HEK293 (cell line): ENCODE measurements at regions not wholly inside any gene's neighbourhood (a gene's known extent, or its start where the extent isn't known, plus 50 kb on each side); places are given as distances from the start of the nearest gene placed in this dataset.

ENCODE experiments used
- CTCF ChIA-PET: fragments of 350-600 bp; formaldehyde crosslinking; extraction: SDS; loops from one replicate; lab custom pipeline; 2021; ENCODE audit warnings: antibody characterized with exemption; lab: Yijun Ruan, JAX
- POLR2A ChIA-PET: fragments of 300-600 bp; formaldehyde crosslinking; extraction: SDS; loops from one replicate; lab custom pipeline; 2020; ENCODE audit warnings: antibody characterized with exemption, inconsistent platforms; lab: Yijun Ruan, JAX
- H3K27ac ChIP-seq: fragments of 200-500 bp; sonication (Bioruptor generic); 2 replicates; pipeline ENCODE4 v1.5.1; 2014; ENCODE audit warnings: low read depth, low read length, control low read depth, inconsistent platforms; ENCODE audit errors: extremely low read depth
- H3K36me3 ChIP-seq, 2 experiments: fragments of 200-500 bp in 1 of 2; sonication (Bioruptor generic) in 1 of 2; 1 replicate in 1 of 2; 2 replicates in 1 of 2; pipeline ENCODE4 v1.5.1; 2014 to 2017; ENCODE audit warnings: inconsistent platforms in 2 of 2, low read length in 2 of 2; ENCODE audit not compliant: control insufficient read depth in 2 of 2, insufficient read depth in 1 of 2
- H3K4me1 ChIP-seq: fragments of 200-500 bp; sonication (Bioruptor generic); 2 replicates; pipeline ENCODE4 v1.5.1; 2014; ENCODE audit warnings: mild to moderate bottlenecking, low read length, inconsistent platforms; ENCODE audit not compliant: control insufficient read depth, insufficient read depth
- H3K4me3 ChIP-seq: 2 replicates; pipeline ENCODE4 v1.5.1; 2011; ENCODE audit warnings: low read depth, mild to moderate bottlenecking, control low read depth, low read length, moderate library complexity
- H3K9me3 ChIP-seq: fragments of 200-500 bp; sonication (Bioruptor generic); 2 replicates; pipeline ENCODE4 v1.5.1; 2014; ENCODE audit warnings: low read depth, low read length, inconsistent platforms; ENCODE audit not compliant: control insufficient read depth, insufficient read depth
- BCL11B ChIP-seq: fragments of 450-650 bp; formaldehyde crosslinking; IDR thresholded peaks from 2 replicates; pipeline ENCODE4 v1.5.1; 2016; ENCODE audit warnings: low read depth, missing biosample characterization, missing genetic modification characterization
- BCL6B ChIP-seq: fragments of 450-650 bp; formaldehyde crosslinking; IDR thresholded peaks from 2 replicates; pipeline ENCODE4 v1.5.1; 2017; ENCODE audit warnings: missing biosample characterization, missing genetic modification characterization
- EGR2 ChIP-seq: fragments of 450-650 bp; formaldehyde crosslinking; IDR thresholded peaks from 2 replicates; pipeline ENCODE4 v1.5.1; 2016; ENCODE audit warnings: low read depth, missing biosample characterization, missing genetic modification characterization
- GLI4 ChIP-seq: fragments of 450-650 bp; formaldehyde crosslinking; IDR thresholded peaks from 2 replicates; pipeline ENCODE4 v1.5.1; 2016; ENCODE audit warnings: missing biosample characterization, missing genetic modification characterization
- PRDM10 ChIP-seq: fragments of 450-650 bp; formaldehyde crosslinking; IDR thresholded peaks from 2 replicates; pipeline ENCODE4 v1.5.1; 2016; ENCODE audit warnings: missing biosample characterization, missing genetic modification characterization
- ZNF133 ChIP-seq: fragments of 450-650 bp; formaldehyde crosslinking; IDR thresholded peaks from 2 replicates; pipeline ENCODE4 v1.5.1; 2016; ENCODE audit warnings: missing biosample characterization, missing genetic modification characterization
- ZNF174 ChIP-seq: fragments of 450-650 bp; formaldehyde crosslinking; IDR thresholded peaks from 2 replicates; pipeline ENCODE4 v1.5.0; 2017; ENCODE audit warnings: missing biosample characterization, mild to moderate bottlenecking, missing genetic modification characterization
- ZNF19 ChIP-seq: fragments of 450-650 bp; formaldehyde crosslinking; IDR thresholded peaks from 2 replicates; pipeline ENCODE4; 2016; ENCODE audit warnings: missing biosample characterization, missing genetic modification characterization, low read depth
- ZNF23 ChIP-seq: fragments of 450-650 bp; formaldehyde crosslinking; IDR thresholded peaks from 2 replicates; pipeline ENCODE4 v1.5.1; 2016; ENCODE audit warnings: missing biosample characterization, missing genetic modification characterization, borderline replicate concordance
- ZNF248 ChIP-seq: fragments of 450-650 bp; formaldehyde crosslinking; IDR thresholded peaks from 2 replicates; pipeline ENCODE4 v1.5.1; 2017; ENCODE audit warnings: missing biosample characterization, missing genetic modification characterization
- ZNF398 ChIP-seq: fragments of 450-650 bp; formaldehyde crosslinking; IDR thresholded peaks from 2 replicates; pipeline ENCODE4 v1.5.1; 2017; ENCODE audit warnings: missing biosample characterization, missing genetic modification characterization
- ZNF404 ChIP-seq: fragments of 450-650 bp; formaldehyde crosslinking; IDR thresholded peaks from 2 replicates; pipeline ENCODE4 v1.5.1; 2017; ENCODE audit warnings: missing biosample characterization, missing genetic modification characterization
- ZNF510 ChIP-seq: fragments of 450-650 bp; formaldehyde crosslinking; IDR thresholded peaks from 2 replicates; pipeline ENCODE4 v1.5.1; 2018; ENCODE audit warnings: mild to moderate bottlenecking, missing genetic modification characterization, missing biosample characterization; ENCODE audit not compliant: insufficient replicate concordance
- ZNF548 ChIP-seq: fragments of 450-650 bp; formaldehyde crosslinking; IDR thresholded peaks from 2 replicates; pipeline ENCODE4 v1.5.1; 2016; ENCODE audit warnings: missing biosample characterization, missing genetic modification characterization
- ZNF549 ChIP-seq: fragments of 450-650 bp; IDR thresholded peaks from 2 replicates; pipeline ENCODE4 v1.5.1; 2018; ENCODE audit warnings: missing biosample characterization, missing genetic modification characterization, mild to moderate bottlenecking, inconsistent platforms, moderate library complexity
- ZNF626 ChIP-seq: fragments of 450-650 bp; sonication (Bioruptor Pico); formaldehyde crosslinking; IDR thresholded peaks from 2 replicates; pipeline ENCODE4 v1.5.1; 2018; ENCODE audit warnings: missing biosample characterization, missing genetic modification characterization, inconsistent platforms
- TF ChIP-seq, protein P1 (sequence below): fragments of 450-650 bp; formaldehyde crosslinking; IDR thresholded peaks from 2 replicates; pipeline ENCODE4 v1.5.1; 2016; ENCODE audit warnings: missing biosample characterization, missing genetic modification characterization

GRCh38 chr10:10701084-10701611 lies 316.5 kb upstream of the CELF2 start (continued):
- TF ChIP-seq PRDM10, result no peak
- TF ChIP-seq, protein P1, sequence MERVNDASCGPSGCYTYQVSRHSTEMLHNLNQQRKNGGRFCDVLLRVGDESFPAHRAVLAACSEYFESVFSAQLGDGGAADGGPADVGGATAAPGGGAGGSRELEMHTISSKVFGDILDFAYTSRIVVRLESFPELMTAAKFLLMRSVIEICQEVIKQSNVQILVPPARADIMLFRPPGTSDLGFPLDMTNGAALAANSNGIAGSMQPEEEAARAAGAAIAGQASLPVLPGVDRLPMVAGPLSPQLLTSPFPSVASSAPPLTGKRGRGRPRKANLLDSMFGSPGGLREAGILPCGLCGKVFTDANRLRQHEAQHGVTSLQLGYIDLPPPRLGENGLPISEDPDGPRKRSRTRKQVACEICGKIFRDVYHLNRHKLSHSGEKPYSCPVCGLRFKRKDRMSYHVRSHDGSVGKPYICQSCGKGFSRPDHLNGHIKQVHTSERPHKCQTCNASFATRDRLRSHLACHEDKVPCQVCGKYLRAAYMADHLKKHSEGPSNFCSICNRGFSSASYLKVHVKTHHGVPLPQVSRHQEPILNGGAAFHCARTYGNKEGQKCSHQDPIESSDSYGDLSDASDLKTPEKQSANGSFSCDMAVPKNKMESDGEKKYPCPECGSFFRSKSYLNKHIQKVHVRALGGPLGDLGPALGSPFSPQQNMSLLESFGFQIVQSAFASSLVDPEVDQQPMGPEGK (tag by site-specific recombination), result no peak
- no peak for TF ChIP-seq BCL11B (tag by site-specific recombination)
- TF ChIP-seq, all 188 proteins: peak for 0

- Histone ChIP-seq H3K4me3 (no peak overlapping the region), H3K27ac (no peak overlapping the region), H3K36me3 (no peaks in the 10 kb centered on the region), H3K4me1 (no peaks in the 10 kb centered on the region), H3K9me3 (no peaks in the 10 kb centered on the region)
- POLR2A ChIA-PET, result no interaction called here
- CTCF ChIA-PET, result no interaction called here
- TF ChIP-seq ZNF404 (tag by site-specific recombination) (no peak), EGR2 (tag by site-specific recombination) (no peak), ZNF23 (no peak), GLI4 (no peak), BCL6B (tag by site-specific recombination) (no peak), ZNF398 (tag by site-specific recombination) (no peak), ZNF133 (tag by site-specific recombination) (no peak), ZNF549 (tag by site-specific recombination) (no peak), ZNF626 (tag by site-specific recombination) (no peak), ZNF174 (tag by site-specific recombination) (no peak), ZNF19 (tag by site-specific recombination) (no peak), ZNF510 (no peak), ZNF548 (tag by site-specific recombination) (no peak), ZNF248 (no peak)
These were observed 315.5 kb upstream of the CELF2 start for GRCh38 chr10:10702211-10702610.
